Neural progenitor cell (in vitro differentiated cells): ENCODE measurements at regions not wholly inside any gene's neighbourhood (a gene's known extent, or its start where the extent isn't known, plus 50 kb on each side); places are given as distances from the start of the nearest gene placed in this dataset.
"Not testable (repeated sequence)": the region's sequence is repeated elsewhere in the genome, so short reads cannot be mapped to it uniquely, and the experiment has no call there.

ENCODE experiments used
- DNase-seq: peaks from one replicate; pipeline ENCODE4 v3.0.0-alpha.2; 2016; ENCODE audit warnings: low spot score
- H2AFZ ChIP-seq: fragments of 200-600 bp; sonication (generic); replicated peaks from 2 replicates; pipeline ENCODE4 v1.6.1; 2016; ENCODE audit warnings: antibody characterized with exemption
- H3F3A ChIP-seq: fragments of 200-600 bp; sonication (generic); 2 replicates; pipeline ENCODE4 v1.6.1; 2016; ENCODE audit warnings: antibody characterized with exemption, low read depth
- H3K27ac ChIP-seq: fragments of 200-600 bp; sonication (generic); 2 replicates; pipeline ENCODE4 v1.5.1; 2016; ENCODE audit warnings: mild to moderate bottlenecking
- H3K27me3 ChIP-seq: fragments of 200-600 bp; sonication (generic); 2 replicates; pipeline ENCODE4 v1.6.1; 2016; ENCODE audit warnings: mild to moderate bottlenecking, moderate library complexity
- H3K36me3 ChIP-seq: fragments of 200-600 bp; sonication (generic); 2 replicates; pipeline ENCODE4 v1.5.1; 2016
- H3K4me1 ChIP-seq: fragments of 200-600 bp; sonication (generic); 2 replicates; pipeline ENCODE4 v1.6.1; 2016; ENCODE audit warnings: mixed run types
- H3K4me2 ChIP-seq: fragments of 200-600 bp; sonication (generic); 2 replicates; pipeline ENCODE4 v1.6.1; 2016
- H3K4me3 ChIP-seq: fragments of 200-600 bp; sonication (generic); 2 replicates; pipeline ENCODE4 v1.5.1; 2016
- H3K79me2 ChIP-seq: fragments of 200-600 bp; sonication (generic); 2 replicates; pipeline ENCODE4 v1.6.1; 2016; ENCODE audit warnings: low read depth
- H3K9ac ChIP-seq: fragments of 200-600 bp; sonication (generic); 2 replicates; pipeline ENCODE4 v1.6.1; 2016
- H3K9me3 ChIP-seq: fragments of 200-600 bp; sonication (generic); 2 replicates; pipeline ENCODE4 v1.5.1; 2016; ENCODE audit warnings: low read depth
- H4K20me1 ChIP-seq: fragments of 200-600 bp; sonication (generic); 2 replicates; pipeline ENCODE4 v1.6.1; 2016; ENCODE audit warnings: low read depth
- H3K27ac Mint-ChIP-seq: 3 replicates; pipeline ENCODE4 v1.8.0; 2021; ENCODE audit warnings: mixed read lengths
- H3K27me3 Mint-ChIP-seq: 2 replicates; pipeline ENCODE4 v1.8.0; 2022; ENCODE audit warnings: low read depth, mild to moderate bottlenecking, inconsistent platforms, moderate library complexity, mixed read lengths; ENCODE audit not compliant: insufficient read depth
- H3K36me3 Mint-ChIP-seq: 3 replicates; pipeline ENCODE4 v1.8.0; 2021; ENCODE audit warnings: mixed read lengths
- H3K4me1 Mint-ChIP-seq: 3 replicates; pipeline ENCODE4 v1.8.0; 2021; ENCODE audit warnings: mixed read lengths
- H3K4me3 Mint-ChIP-seq: 3 replicates; pipeline ENCODE4 v1.8.0; 2021; ENCODE audit warnings: mild to moderate bottlenecking, moderate library complexity, mixed read lengths
- H3K9me3 Mint-ChIP-seq: 3 replicates; pipeline ENCODE4 v1.8.0; 2020; ENCODE audit warnings: mixed read lengths
- CTCF ChIP-seq: fragments of 200-600 bp; sonication (generic); IDR thresholded peaks from 2 replicates; pipeline ENCODE4 v1.5.1; 2017; ENCODE audit warnings: antibody characterized with exemption, mild to moderate bottlenecking
- EZH2 ChIP-seq: fragments of 200-600 bp; sonication (generic); IDR thresholded peaks from 2 replicates; pipeline ENCODE4 v1.6.1; 2017; ENCODE audit warnings: antibody characterized with exemption, mild to moderate bottlenecking, moderate library complexity
- EZH2phosphoT487 ChIP-seq: fragments of 200-600 bp; sonication (generic); IDR thresholded peaks from 2 replicates; pipeline ENCODE4 v1.6.1; 2017; ENCODE audit warnings: antibody characterized with exemption

DNA sequence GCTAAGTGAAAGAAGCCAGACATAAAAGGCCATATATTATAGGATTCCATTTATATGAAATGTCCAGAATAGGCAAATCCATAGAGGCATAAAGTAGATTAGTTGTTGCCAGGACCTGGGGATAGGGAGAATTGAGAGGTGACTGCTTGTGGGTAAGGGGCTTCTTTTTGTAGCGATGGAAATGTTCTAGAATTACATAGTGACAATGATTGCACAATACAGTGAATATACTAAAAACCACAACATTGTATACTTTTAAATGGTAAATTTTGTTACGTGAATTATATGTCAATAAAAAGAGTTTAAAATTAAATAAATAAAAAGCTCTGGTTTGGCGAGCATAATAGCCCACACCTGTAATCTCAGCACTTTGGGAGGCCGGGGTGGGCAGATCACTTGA is 486.8 kb downstream of the KLF12 start:
- peaks cover 3% of the 10 kb centered on the region for H3K27me3 Mint-ChIP-seq

DNA sequence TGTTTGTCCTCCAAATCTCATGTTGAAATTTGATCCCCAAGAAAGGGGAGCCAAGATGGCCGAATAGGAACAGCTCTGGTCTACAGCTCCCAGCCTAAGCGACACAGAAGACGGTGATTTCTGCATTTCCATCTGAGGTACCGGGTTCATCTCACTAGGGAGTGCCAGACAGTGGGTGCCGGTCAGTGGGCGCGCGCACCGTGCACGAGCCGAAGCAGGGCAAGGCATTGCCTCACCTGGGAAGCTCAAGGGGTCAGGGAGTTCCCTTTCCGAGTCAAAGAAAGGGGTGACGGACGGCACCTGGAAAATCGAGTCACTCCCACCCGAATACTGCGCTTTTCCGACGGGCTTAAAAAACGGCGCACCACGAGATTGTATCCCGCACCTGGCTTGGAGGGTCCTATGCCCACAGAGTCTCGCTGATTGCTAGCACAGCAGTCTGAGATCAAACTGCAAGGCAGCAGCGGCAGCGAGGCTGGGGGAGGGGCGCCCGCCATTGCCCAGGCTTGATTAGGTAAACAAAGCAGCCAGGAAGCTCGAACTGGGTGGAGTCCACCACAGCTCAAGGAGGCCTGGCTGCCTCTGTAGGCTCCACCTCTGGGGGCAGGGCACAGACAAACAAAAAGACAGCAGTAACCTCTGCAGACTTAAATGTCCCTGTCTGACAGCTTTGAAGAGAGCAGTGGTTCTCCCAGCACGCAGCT is 493.6 kb downstream of the KLF12 start:
- H3K9me3 ChIP-seq, H3K36me3 Mint-ChIP-seq, H3K4me3 Mint-ChIP-seq, H3K27me3 ChIP-seq, H3K27me3 Mint-ChIP-seq, H3K79me2 ChIP-seq, H3K27ac ChIP-seq, H3K4me2 ChIP-seq, H3K4me3 ChIP-seq, H2AFZ ChIP-seq, H3F3A ChIP-seq, H3K9ac ChIP-seq, H4K20me1 ChIP-seq, H3K9me3 Mint-ChIP-seq, DNase-seq, H3K27ac Mint-ChIP-seq, H3K36me3 ChIP-seq, H3K4me1 ChIP-seq, H3K4me1 Mint-ChIP-seq: not testable (repeated sequence)

More for the DNA sequence above, 486.8 kb downstream of the KLF12 start:
- Histone ChIP-seq H3F3A (no peaks in the 10 kb centered on the region), H3K9ac (no peak overlapping the region), H3K27ac (no peak overlapping the region), H3K4me2 (no peak overlapping the region), H3K79me2 (no peaks in the 10 kb centered on the region), H3K27me3 (no peaks in the 10 kb centered on the region), H2AFZ (no peak overlapping the region), H3K9me3 (no peaks in the 10 kb centered on the region), H3K36me3 (no peaks in the 10 kb centered on the region), H3K4me1 (no peaks in the 10 kb centered on the region), H3K4me3 (no peak overlapping the region), H4K20me1 (no peaks in the 10 kb centered on the region)
- no peak for DNase-seq
- H3K4me3 Mint-ChIP-seq = no peak overlapping the region
- no peaks in the 10 kb centered on the region for H3K36me3 Mint-ChIP-seq
- H3K4me1 Mint-ChIP-seq = no peaks in the 10 kb centered on the region
- H3K9me3 Mint-ChIP-seq = no peaks in the 10 kb centered on the region
- no peak overlapping the region for H3K27ac Mint-ChIP-seq
- no peak for TF ChIP-seq EZH2phosphoT487
- no peak for TF ChIP-seq EZH2
- TF ChIP-seq CTCF = no peak

DNA sequence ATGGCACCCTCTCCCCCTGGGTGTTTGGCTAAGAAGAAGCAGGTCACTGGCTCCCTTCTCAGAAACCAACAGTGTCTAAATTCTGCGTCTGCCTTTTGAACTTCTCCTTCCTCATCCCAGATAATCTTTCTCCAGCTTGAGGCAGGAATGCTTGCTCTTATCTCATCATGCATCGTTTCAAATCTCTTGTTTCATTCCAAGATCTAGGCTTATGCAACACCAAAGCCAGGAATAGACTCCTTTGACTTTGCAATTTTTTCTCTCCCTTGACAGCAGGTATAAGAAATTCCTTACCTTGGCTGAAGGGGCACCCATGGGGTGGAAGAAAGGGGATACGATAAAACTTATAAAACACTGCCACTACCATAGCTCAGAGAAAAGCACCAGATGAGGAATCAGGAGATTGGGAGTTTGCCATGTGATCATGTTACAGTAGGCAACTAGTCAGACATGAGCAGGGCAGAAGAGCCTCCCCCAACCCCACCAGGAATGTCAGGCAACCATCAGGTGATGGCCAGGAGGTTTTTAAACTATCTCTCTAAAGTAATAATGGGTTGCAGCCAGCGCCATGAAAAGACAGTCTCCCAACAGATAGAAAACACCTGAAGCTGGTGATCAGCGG is 498.9 kb downstream of the KLF12 start:
- Mint-ChIP-seq H3K36me3 (no peaks in the 10 kb centered on the region), H3K9me3 (peaks cover under 1% of the 10 kb centered on the region), H3K27me3 (no peaks in the 10 kb centered on the region), H3K4me1 (peaks cover under 1% of the 10 kb centered on the region), H3K4me3 (no peak overlapping the region), H3K27ac (no peak overlapping the region)
- Histone ChIP-seq H4K20me1 (no peaks in the 10 kb centered on the region), H3K4me3 (no peak overlapping the region), H3K27ac (no peak overlapping the region), H3K4me2 (no peak overlapping the region), H3K79me2 (no peaks in the 10 kb centered on the region), H3K36me3 (no peaks in the 10 kb centered on the region), H2AFZ (no peak overlapping the region), H3K4me1 (no peaks in the 10 kb centered on the region), H3K27me3 (no peaks in the 10 kb centered on the region), H3K9me3 (no peaks in the 10 kb centered on the region), H3K9ac (no peak overlapping the region), H3F3A (no peaks in the 10 kb centered on the region)
- no peak for DNase-seq
- TF ChIP-seq EZH2phosphoT487 (no peak), CTCF (no peak), EZH2 (no peak)

DNA sequence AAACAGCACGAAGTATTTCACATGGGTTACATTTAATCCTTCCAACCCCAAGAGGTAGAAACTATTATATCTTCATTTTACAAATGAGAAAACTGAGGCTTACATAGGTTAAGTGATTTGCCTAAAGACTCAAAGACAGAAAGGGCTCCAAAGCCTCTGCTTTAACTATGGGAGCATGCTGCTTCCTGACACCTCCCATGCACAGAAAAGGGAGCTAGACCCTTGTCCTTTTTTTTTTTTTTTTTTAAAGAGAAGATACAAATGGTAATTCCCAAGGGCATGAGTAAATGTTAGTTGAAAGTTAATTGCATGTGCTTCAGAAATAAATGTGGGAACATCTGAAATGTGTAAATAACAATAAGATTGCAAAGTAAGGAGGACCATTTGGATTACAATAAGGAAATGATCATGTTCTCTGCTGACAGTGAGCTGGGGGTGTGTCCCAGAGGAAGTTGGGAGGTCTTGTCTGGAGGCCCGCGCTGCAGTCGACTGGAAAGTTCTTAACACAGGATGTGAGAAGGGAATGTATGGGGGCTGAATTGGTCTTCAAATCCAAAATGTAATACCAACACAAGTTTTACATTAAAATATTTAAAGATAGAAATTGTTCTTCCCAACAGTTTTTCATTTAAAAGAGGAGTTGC is 500.3 kb downstream of the KLF12 start:
- Histone ChIP-seq H2AFZ (no peak overlapping the region), H3K4me1 (no peaks in the 10 kb centered on the region), H4K20me1 (no peaks in the 10 kb centered on the region), H3K9me3 (no peaks in the 10 kb centered on the region), H3K36me3 (no peaks in the 10 kb centered on the region), H3K27ac (no peak overlapping the region), H3F3A (no peaks in the 10 kb centered on the region), H3K4me2 (no peak overlapping the region), H3K4me3 (no peak overlapping the region), H3K9ac (no peak overlapping the region), H3K79me2 (no peaks in the 10 kb centered on the region), H3K27me3 (no peaks in the 10 kb centered on the region)
- Mint-ChIP-seq H3K36me3 (no peaks in the 10 kb centered on the region), H3K4me1 (no peaks in the 10 kb centered on the region), H3K9me3 (peaks cover 2% of the 10 kb centered on the region), H3K4me3 (no peak overlapping the region), H3K27me3 (no peaks in the 10 kb centered on the region), H3K27ac (no peak overlapping the region)
- TF ChIP-seq EZH2phosphoT487 = no peak
- no peak for TF ChIP-seq CTCF
- no peak for DNase-seq
